WTC11 (cell line): ENCODE measurements at regions not wholly inside any gene's neighbourhood (a gene's known extent, or its start where the extent isn't known, plus 50 kb on each side); places are given as distances from the start of the nearest gene placed in this dataset.

ENCODE experiments used
- ATAC-seq: fragments of 200-7000 bp; cut with Tn5 transposase; 2 replicates; pipeline ENCODE4 v1.10.0; 2021; ENCODE audit warnings: mild to moderate bottlenecking, moderate library complexity
- CTCF ChIA-PET: fragments of 300-600 bp; sonication (Branson Sonifier 250); formaldehyde crosslinking; loops from one replicate; lab custom pipeline; 2021; ENCODE audit warnings: antibody characterized with exemption; lab: Charles Lee
- POLR2A ChIA-PET: fragments of 350-600 bp; sonication (Branson Sonifier 250); formaldehyde crosslinking; loops from one replicate; lab custom pipeline; 2021; ENCODE audit warnings: antibody characterized with exemption; lab: Charles Lee
- DNase-seq: peaks from one replicate; pipeline ENCODE4 v3.0.0; 2021; ENCODE audit warnings: low spot score
- H3K27ac Mint-ChIP-seq: 2 replicates; pipeline ENCODE4 v1.8.0; 2021; ENCODE audit warnings: mixed read lengths
- H3K27me3 Mint-ChIP-seq: 2 replicates; pipeline ENCODE4 v1.8.0; 2021; ENCODE audit warnings: low read depth, mild to moderate bottlenecking, moderate library complexity, mixed read lengths
- H3K36me3 Mint-ChIP-seq: 2 replicates; pipeline ENCODE4 v1.8.0; 2021; ENCODE audit warnings: mixed read lengths
- H3K4me1 Mint-ChIP-seq: 2 replicates; pipeline ENCODE4 v1.8.0; 2022; ENCODE audit warnings: mixed read lengths
- H3K4me3 Mint-ChIP-seq: 2 replicates; pipeline ENCODE4 v1.8.0; 2021; ENCODE audit warnings: mild to moderate bottlenecking, moderate library complexity, mixed read lengths
- H3K9me3 Mint-ChIP-seq: 2 replicates; pipeline ENCODE4 v1.8.0; 2021; ENCODE audit warnings: mixed read lengths
- CREB1 ChIP-seq: sonication (generic); formaldehyde crosslinking; IDR thresholded peaks from 2 replicates; pipeline ENCODE4 v1.8.0; 2023; ENCODE audit warnings: mild to moderate bottlenecking, missing genetic modification reagents
- E2F1 ChIP-seq: sonication (generic); formaldehyde crosslinking; IDR thresholded peaks from 2 replicates; pipeline ENCODE4 v1.8.0; 2022; ENCODE audit warnings: mild to moderate bottlenecking, missing genetic modification reagents
- ELF4 ChIP-seq: sonication (generic); formaldehyde crosslinking; IDR thresholded peaks from 2 replicates; pipeline ENCODE4 v1.8.1; 2022; ENCODE audit warnings: low read depth, mild to moderate bottlenecking, moderate library complexity, missing genetic modification reagents
- ESRRA ChIP-seq: sonication (generic); formaldehyde crosslinking; IDR thresholded peaks from 2 replicates; pipeline ENCODE4 v1.8.1; 2022; ENCODE audit warnings: mild to moderate bottlenecking, missing genetic modification reagents, borderline replicate concordance
- FOXJ3 ChIP-seq: sonication (generic); formaldehyde crosslinking; IDR thresholded peaks from 2 replicates; pipeline ENCODE4 v1.9.0; 2021; ENCODE audit warnings: missing genetic modification reagents, mild to moderate bottlenecking, borderline replicate concordance
- FOXP1 ChIP-seq: sonication (generic); formaldehyde crosslinking; IDR thresholded peaks from 2 replicates; pipeline ENCODE4 v1.8.0; 2022; ENCODE audit warnings: missing genetic modification reagents, mild to moderate bottlenecking, moderate library complexity, borderline replicate concordance
- GTF2I ChIP-seq: fragments of 250-450 bp; sonication (Bioruptor Pico); conservative IDR thresholded peaks from 2 replicates; pipeline ENCODE4 v1.4.0; 2021; ENCODE audit warnings: mild to moderate bottlenecking
- NR1H2 ChIP-seq: sonication (generic); formaldehyde crosslinking; IDR thresholded peaks from 2 replicates; pipeline ENCODE4 v1.9.0; 2021; ENCODE audit warnings: mild to moderate bottlenecking, moderate library complexity, missing genetic modification reagents
- NR3C1 ChIP-seq: sonication (generic); formaldehyde crosslinking; conservative IDR thresholded peaks from 2 replicates; pipeline ENCODE4 v1.8.1; 2023; ENCODE audit warnings: low read depth, mild to moderate bottlenecking, missing genetic modification reagents
- SP1 ChIP-seq: sonication (generic); formaldehyde crosslinking; conservative IDR thresholded peaks from 2 replicates; pipeline ENCODE4 v1.8.1; 2022; ENCODE audit warnings: missing genetic modification reagents
- USF2 ChIP-seq: sonication (generic); formaldehyde crosslinking; IDR thresholded peaks from 2 replicates; pipeline ENCODE4 v1.8.1; 2023; ENCODE audit warnings: mild to moderate bottlenecking, missing genetic modification reagents, moderate library complexity
- ZNF219 ChIP-seq: sonication (generic); formaldehyde crosslinking; IDR thresholded peaks from 2 replicates; pipeline ENCODE4 v1.8.0; 2023; ENCODE audit warnings: missing genetic modification reagents, mild to moderate bottlenecking, borderline replicate concordance
- ZNF423 ChIP-seq: fragments of 250-450 bp; sonication (Bioruptor Pico); IDR thresholded peaks from 2 replicates; pipeline ENCODE4 v2.1.2; 2022; ENCODE audit warnings: mild to moderate bottlenecking, moderate library complexity
- ZNF425 ChIP-seq: fragments of 250-450 bp; sonication (Bioruptor Pico); conservative IDR thresholded peaks from 2 replicates; pipeline ENCODE4 v1.9.0; 2021; ENCODE audit warnings: mild to moderate bottlenecking
- ZNF512 ChIP-seq: sonication (generic); formaldehyde crosslinking; IDR thresholded peaks from 2 replicates; pipeline ENCODE4 v1.8.1; 2022; ENCODE audit warnings: missing genetic modification reagents, borderline replicate concordance
- ZNF532 ChIP-seq: fragments of 250-450 bp; sonication (Bioruptor Pico); IDR thresholded peaks from 2 replicates; pipeline ENCODE4 v1.9.0; 2021; ENCODE audit warnings: mild to moderate bottlenecking, borderline replicate concordance

GRCh38 chr15:60235951-60236710 is 161.7 kb downstream of the ANXA2 start:
- peak; percentile 93 for ATAC-seq
- Mint-ChIP-seq H3K36me3 (no peaks in the 10 kb centered on the region), H3K27ac (peak overlapping the region; percentile 64; the same call in 1 of the 2 replicates), H3K27me3 (no peaks in the 10 kb centered on the region; the same call in 1 of the 2 replicates), H3K4me1 (peaks cover 19% of the 10 kb centered on the region)
- CTCF ChIA-PET, result interaction anchor here (0.6 kb wide), 1 partner anchor 75 kb away, joined by 3 read pairs; no protein-coding TSS in a partner anchor
- POLR2A ChIA-PET, result no interaction called here
- no peak for TF ChIP-seq USF2 (CRISPR knock-in tag)
- no peak for TF ChIP-seq ELF4 (CRISPR knock-in tag)
- no peak for TF ChIP-seq FOXP1 (CRISPR knock-in tag)
- no peak for TF ChIP-seq ZNF425 (CRISPR knock-in tag)
- no peak for TF ChIP-seq ZNF532 (CRISPR knock-in tag)
- TF ChIP-seq FOXJ3, result no peak
- TF ChIP-seq SP1 (CRISPR knock-in tag), result no peak
- no peak for TF ChIP-seq CREB1 (CRISPR knock-in tag)
- TF ChIP-seq, all 79 proteins: peak for 0
- peaks cover 7% of the 10 kb centered on the region; the same call in 1 of the 2 replicates for H3K9me3 Mint-ChIP-seq
- H3K4me3 Mint-ChIP-seq, result no peak overlapping the region
- no peak for DNase-seq

- ATAC-seq (no peak), DNase-seq (no peak)
- CTCF ChIA-PET, result interaction anchor here (1.0 kb wide), 1 partner anchor 23 kb away, joined by 3 read pairs; no protein-coding TSS in a partner anchor
- TF ChIP-seq CREB1 (CRISPR knock-in tag) (no peak), ZNF423 (no peak), E2F1 (CRISPR knock-in tag) (no peak), NR3C1 (CRISPR knock-in tag) (no peak), ZNF219 (CRISPR knock-in tag) (no peak), ZNF512 (no peak), GTF2I (CRISPR knock-in tag) (no peak), NR1H2 (no peak), ESRRA (no peak)
- Mint-ChIP-seq H3K4me1 (peaks cover 19% of the 10 kb centered on the region), H3K27me3 (no peaks in the 10 kb centered on the region; the same call in 1 of the 2 replicates), H3K4me3 (no peak overlapping the region), H3K36me3 (no peaks in the 10 kb centered on the region), H3K9me3 (peaks cover 12% of the 10 kb centered on the region), H3K27ac (no peak overlapping the region)
- POLR2A ChIA-PET, result no interaction called here
Measured at GRCh38 chr15:60237446-60237845, 160.3 kb downstream of the ANXA2 start.
